ENCODE measurements at regions not wholly inside any gene's neighbourhood (a gene's known extent, or its start where the extent isn't known, plus 50 kb on each side); places are given as distances from the start of the nearest gene placed in this dataset.

DNA sequence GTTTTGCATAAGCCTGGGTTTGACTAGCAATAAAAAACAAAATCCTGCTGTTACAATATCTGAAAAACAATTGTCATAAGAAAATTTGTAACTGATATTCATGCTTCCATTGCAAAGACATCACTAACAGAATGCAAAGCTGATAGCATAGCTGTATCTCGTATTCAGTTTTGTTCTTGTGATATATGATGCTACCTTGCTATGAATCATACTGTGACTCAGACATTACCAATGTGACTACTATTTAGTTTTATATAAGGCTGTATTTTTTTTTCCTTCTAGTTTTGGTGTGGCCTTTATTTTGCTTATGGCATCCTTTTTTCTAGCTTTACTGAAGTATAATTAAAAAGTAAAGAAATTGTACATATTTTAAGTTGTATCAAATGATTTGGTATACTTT lies 1381.8 kb downstream of the MRPL39 start:
- H3K27ac ChIP-seq (ENCODE audit: low read length), result no peak overlapping the region
- H3K36me3 ChIP-seq (ENCODE audit: insufficient read depth, low read length), result no peaks in the 10 kb centered on the region
- H3K4me2 ChIP-seq (ENCODE audit: low read length), result no peak overlapping the region
- no peaks in the 10 kb centered on the region for H3K9me3 ChIP-seq (ENCODE audit: low read length)
- H3K9me2 ChIP-seq (ENCODE audit: insufficient read depth, low read length), result no peaks in the 10 kb centered on the region
- no peaks in the 10 kb centered on the region for H3K79me2 ChIP-seq (replicated peaks; ENCODE audit: insufficient read depth, low read length)
- H3K9ac ChIP-seq (ENCODE audit: low read length), result no peak overlapping the region
- no peak overlapping the region for H3K4me3 ChIP-seq (ENCODE audit: low read length)
- no peak overlapping the region for H2AFZ ChIP-seq (ENCODE audit: low read depth, low read length)
- H3F3A ChIP-seq (ENCODE audit: insufficient read depth, low read length, poor library complexity, severe bottlenecking), result no peaks in the 10 kb centered on the region
- no peaks in the 10 kb centered on the region for H4K20me1 ChIP-seq (ENCODE audit: insufficient read depth)
- no peak for TF ChIP-seq POLR2AphosphoS5 (IDR thresholded peaks at IDR 0.05)
- TF ChIP-seq MXI1 (conservative IDR thresholded peaks at IDR 0.05; ENCODE audit: poor library complexity, severe bottlenecking), result no peak
- TF ChIP-seq TAF1 (IDR thresholded peaks at IDR 0.05; ENCODE audit: low read depth), result no peak
- no peak for TF ChIP-seq EP300 (conservative IDR thresholded peaks at IDR 0.05; ENCODE audit: poor library complexity, severe bottlenecking)
- no peak for TF ChIP-seq RAD21 (conservative IDR thresholded peaks at IDR 0.05)
- TF ChIP-seq, protein P1, sequence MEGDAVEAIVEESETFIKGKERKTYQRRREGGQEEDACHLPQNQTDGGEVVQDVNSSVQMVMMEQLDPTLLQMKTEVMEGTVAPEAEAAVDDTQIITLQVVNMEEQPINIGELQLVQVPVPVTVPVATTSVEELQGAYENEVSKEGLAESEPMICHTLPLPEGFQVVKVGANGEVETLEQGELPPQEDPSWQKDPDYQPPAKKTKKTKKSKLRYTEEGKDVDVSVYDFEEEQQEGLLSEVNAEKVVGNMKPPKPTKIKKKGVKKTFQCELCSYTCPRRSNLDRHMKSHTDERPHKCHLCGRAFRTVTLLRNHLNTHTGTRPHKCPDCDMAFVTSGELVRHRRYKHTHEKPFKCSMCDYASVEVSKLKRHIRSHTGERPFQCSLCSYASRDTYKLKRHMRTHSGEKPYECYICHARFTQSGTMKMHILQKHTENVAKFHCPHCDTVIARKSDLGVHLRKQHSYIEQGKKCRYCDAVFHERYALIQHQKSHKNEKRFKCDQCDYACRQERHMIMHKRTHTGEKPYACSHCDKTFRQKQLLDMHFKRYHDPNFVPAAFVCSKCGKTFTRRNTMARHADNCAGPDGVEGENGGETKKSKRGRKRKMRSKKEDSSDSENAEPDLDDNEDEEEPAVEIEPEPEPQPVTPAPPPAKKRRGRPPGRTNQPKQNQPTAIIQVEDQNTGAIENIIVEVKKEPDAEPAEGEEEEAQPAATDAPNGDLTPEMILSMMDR (IDR thresholded peaks at IDR 0.05; ENCODE audit: poor library complexity, severe bottlenecking), result no peak
- H3K27me3 ChIP-seq (ENCODE audit: insufficient read depth, low read depth, low read length), result no peaks in the 10 kb centered on the region

DNA sequence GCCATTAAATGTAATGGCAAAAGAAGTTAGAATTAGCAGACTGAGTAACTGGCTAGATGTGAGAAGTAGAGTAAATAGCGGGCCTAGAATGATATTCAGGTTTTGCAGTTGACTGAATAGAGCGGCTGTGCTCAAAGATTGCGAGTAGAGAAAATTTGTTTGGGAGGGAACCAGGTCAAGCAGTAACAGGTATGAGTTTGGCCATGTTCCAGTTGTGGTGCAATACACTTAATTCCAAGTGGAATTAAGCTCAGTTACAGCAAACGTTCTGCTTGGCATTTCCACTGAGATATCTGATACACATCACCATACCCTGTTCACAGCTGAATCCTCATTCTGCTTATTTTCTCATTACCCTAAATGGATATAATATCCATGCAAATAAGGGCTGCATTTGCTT lies 1382.9 kb downstream of the MRPL39 start:
- no peak overlapping the region for H3K9ac ChIP-seq (ENCODE audit: low read length)
- H4K20me1 ChIP-seq (ENCODE audit: insufficient read depth), result no peaks in the 10 kb centered on the region
- no peak overlapping the region for H2AFZ ChIP-seq (ENCODE audit: low read depth, low read length)
- no peak overlapping the region for H3K4me3 ChIP-seq (ENCODE audit: low read length)
- H3K9me2 ChIP-seq (ENCODE audit: insufficient read depth, low read length), result no peaks in the 10 kb centered on the region
- no peak overlapping the region for H3K4me2 ChIP-seq (ENCODE audit: low read length)
- no peaks in the 10 kb centered on the region for H3K79me2 ChIP-seq (replicated peaks; ENCODE audit: insufficient read depth, low read length)
- H3K27ac ChIP-seq (ENCODE audit: low read length), result no peak overlapping the region
- no peaks in the 10 kb centered on the region for H3F3A ChIP-seq (ENCODE audit: insufficient read depth, low read length, poor library complexity, severe bottlenecking)
- no peaks in the 10 kb centered on the region for H3K36me3 ChIP-seq (ENCODE audit: insufficient read depth, low read length)
- TF ChIP-seq SMC3 (conservative IDR thresholded peaks at IDR 0.05; ENCODE audit: poor library complexity), result no peak
- no peak for TF ChIP-seq EZH2 (IDR thresholded peaks at IDR 0.05; ENCODE audit: borderline replicate concordance, insufficient read depth, low read length, poor library complexity, severe bottlenecking)
- TF ChIP-seq, protein P1 (IDR thresholded peaks at IDR 0.05; ENCODE audit: poor library complexity, severe bottlenecking), result no peak
- TF ChIP-seq, protein P2, sequence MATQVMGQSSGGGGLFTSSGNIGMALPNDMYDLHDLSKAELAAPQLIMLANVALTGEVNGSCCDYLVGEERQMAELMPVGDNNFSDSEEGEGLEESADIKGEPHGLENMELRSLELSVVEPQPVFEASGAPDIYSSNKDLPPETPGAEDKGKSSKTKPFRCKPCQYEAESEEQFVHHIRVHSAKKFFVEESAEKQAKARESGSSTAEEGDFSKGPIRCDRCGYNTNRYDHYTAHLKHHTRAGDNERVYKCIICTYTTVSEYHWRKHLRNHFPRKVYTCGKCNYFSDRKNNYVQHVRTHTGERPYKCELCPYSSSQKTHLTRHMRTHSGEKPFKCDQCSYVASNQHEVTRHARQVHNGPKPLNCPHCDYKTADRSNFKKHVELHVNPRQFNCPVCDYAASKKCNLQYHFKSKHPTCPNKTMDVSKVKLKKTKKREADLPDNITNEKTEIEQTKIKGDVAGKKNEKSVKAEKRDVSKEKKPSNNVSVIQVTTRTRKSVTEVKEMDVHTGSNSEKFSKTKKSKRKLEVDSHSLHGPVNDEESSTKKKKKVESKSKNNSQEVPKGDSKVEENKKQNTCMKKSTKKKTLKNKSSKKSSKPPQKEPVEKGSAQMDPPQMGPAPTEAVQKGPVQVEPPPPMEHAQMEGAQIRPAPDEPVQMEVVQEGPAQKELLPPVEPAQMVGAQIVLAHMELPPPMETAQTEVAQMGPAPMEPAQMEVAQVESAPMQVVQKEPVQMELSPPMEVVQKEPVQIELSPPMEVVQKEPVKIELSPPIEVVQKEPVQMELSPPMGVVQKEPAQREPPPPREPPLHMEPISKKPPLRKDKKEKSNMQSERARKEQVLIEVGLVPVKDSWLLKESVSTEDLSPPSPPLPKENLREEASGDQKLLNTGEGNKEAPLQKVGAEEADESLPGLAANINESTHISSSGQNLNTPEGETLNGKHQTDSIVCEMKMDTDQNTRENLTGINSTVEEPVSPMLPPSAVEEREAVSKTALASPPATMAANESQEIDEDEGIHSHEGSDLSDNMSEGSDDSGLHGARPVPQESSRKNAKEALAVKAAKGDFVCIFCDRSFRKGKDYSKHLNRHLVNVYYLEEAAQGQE (IDR thresholded peaks at IDR 0.05; ENCODE audit: borderline replicate concordance), result no peak
- no peak for TF ChIP-seq RAD21 (conservative IDR thresholded peaks at IDR 0.05)
- no peak for TF ChIP-seq TAF1 (IDR thresholded peaks at IDR 0.05; ENCODE audit: low read depth)
- TF ChIP-seq EP300 (conservative IDR thresholded peaks at IDR 0.05; ENCODE audit: poor library complexity, severe bottlenecking), result no peak
- TF ChIP-seq MXI1 (conservative IDR thresholded peaks at IDR 0.05; ENCODE audit: poor library complexity, severe bottlenecking), result no peak
- TF ChIP-seq POLR2AphosphoS5 (IDR thresholded peaks at IDR 0.05), result no peak
- H3K9me3 ChIP-seq (ENCODE audit: low read length), result no peaks in the 10 kb centered on the region
- no peaks in the 10 kb centered on the region for H3K27me3 ChIP-seq (ENCODE audit: insufficient read depth, low read depth, low read length)

Data from neural cell (in vitro differentiated cells).